Activated T-helper 1 cell treated with Interleukin-2 at 50 U/mL for 16 hours (primary cell): ENCODE measurements at regions not wholly inside any gene's neighbourhood (a gene's known extent, or its start where the extent isn't known, plus 50 kb on each side); places are given as distances from the start of the nearest gene placed in this dataset.
"Not testable (repeated sequence)": the region's sequence is repeated elsewhere in the genome, so short reads cannot be mapped to it uniquely, and the experiment has no call there.

ENCODE experiments used
- DNase-seq: peaks from one replicate; pipeline ENCODE4 v3.0.0-alpha.2; 2020; ENCODE audit warnings: low read depth

- DNase-seq, result not testable (repeated sequence)
Observed at GRCh38 chr16:29199626-29200025, 206.9 kb downstream of the NPIPB11 start.

GRCh38 chr16:29198731-29199521 lies 207.6 kb downstream of the NPIPB11 start:
- DNase-seq, result no peak

- no peak for DNase-seq
Observed at GRCh38 chr16:29198231-29198630, 208.3 kb downstream of the NPIPB11 start.

GRCh38 chr16:29197494-29198100 lies 208.9 kb downstream of the NPIPB11 start:
- not testable (repeated sequence) for DNase-seq

GRCh38 chr16:29196746-29197145 lies 209.8 kb downstream of the NPIPB11 start:
- not testable (repeated sequence) for DNase-seq

GRCh38 chr16:29195116-29195872 lies 210.4 kb downstream of the LAT start:
- DNase-seq, result not testable (repeated sequence)

- DNase-seq, result not testable (repeated sequence)
Observed at GRCh38 chr16:29194185-29194844, 209.5 kb downstream of the LAT start.

- not testable (repeated sequence) for DNase-seq
Observed at GRCh38 chr16:29193634-29194033, 208.8 kb downstream of the LAT start.

- DNase-seq, result not testable (repeated sequence)
Observed at GRCh38 chr16:29193248-29193574, 208.4 kb downstream of the LAT start.

- no peak for DNase-seq
Observed at GRCh38 chr16:29192329-29193247, 207.7 kb downstream of the LAT start.

- not testable (repeated sequence) for DNase-seq
Observed at GRCh38 chr16:29191636-29192180, 206.9 kb downstream of the LAT start.

- DNase-seq, result not testable (repeated sequence)
Observed at GRCh38 chr16:29190553-29191431, 205.9 kb downstream of the LAT start.

GRCh38 chr16:29188806-29189205 lies 204.0 kb downstream of the LAT start:
- DNase-seq, result not testable (repeated sequence)

- DNase-seq, result not testable (repeated sequence)
Observed at GRCh38 chr16:29186306-29187220, 201.7 kb downstream of the LAT start.

GRCh38 chr16:29185872-29186271 lies 201.0 kb downstream of the LAT start:
- DNase-seq, result not testable (repeated sequence)

- not testable (repeated sequence) for DNase-seq
Observed at GRCh38 chr16:29184738-29185438, 200.0 kb downstream of the LAT start.

- not testable (repeated sequence) for DNase-seq
Observed at GRCh38 chr16:29182940-29183868, 198.4 kb downstream of the LAT start.
